Pancreas (tissue), 10 donors: ENCODE measurements at regions not wholly inside any gene's neighbourhood (a gene's known extent, or its start where the extent isn't known, plus 50 kb on each side); places are given as distances from the start of the nearest gene placed in this dataset.

Experiments
- ATAC-seq, 4 donors: fragments of 200-7000 bp; cut with Tn5 transposase; one replicate each; pipeline versions ENCODE4 v1.8.0 to v1.9.1; 2020; ENCODE audit warnings: mild to moderate bottlenecking in 4 of 4, moderate library complexity in 4 of 4
- DNase-seq, 6 donors: peaks; one replicate each; pipeline ENCODE4 v3.0.0-alpha.2; 2020
- FAIRE-seq: peaks from 2 replicates; lab custom pipeline; 2012; peaks lifted over from hg19 to GRCh38; lab: Jason Lieb, UNC
- H3K27ac ChIP-seq, 4 donors: fragments of 200-600 bp; sonication (generic); 1 replicate in 3 of 4; 2 replicates in 1 of 4; pipeline versions ENCODE4 v1.5.0 to v1.8.0; 2020
- H3K27me3 ChIP-seq, 4 donors: fragments of 200-600 bp; one replicate each; pipeline ENCODE4 v1.8.0; 2021
- H3K36me3 ChIP-seq, 3 donors: fragments of 200-600 bp; sonication (generic) in 1 of 3; one replicate each; pipeline versions ENCODE4 v1.5.0 to v1.8.0; 2020 to 2021
- H3K4me1 ChIP-seq, 3 donors: fragments of 200-600 bp; one replicate each; pipeline ENCODE4 v1.8.0; 2021
- H3K4me3 ChIP-seq, 4 donors: fragments of 200-600 bp; sonication (generic) in 2 of 4; one replicate each; pipeline versions ENCODE4 v1.5.0 to v1.8.0; 2020 to 2021
- H3K9me3 ChIP-seq, 4 donors: fragments of 200-600 bp; one replicate each; pipeline ENCODE4 v1.8.0; 2021
- WGBS, 2 donors: extraction: QIAGEN DNeasy Blood & Tissue Kit; methylation state at CpG; one replicate each; pipeline ENCODE4 v1.1.7; 2013; 5-methylcytosine and 5-hydroxymethylcytosine counted together
- intact Hi-C, 3 donors: fragments of 100-400 bp; cut with DNase I; formaldehyde crosslinking; loops; one replicate each; pipeline versions ENCODE4 v1.11.1 to v1.14.2; 2022
- TF ChIP-seq, protein P1 (sequence below), 4 donors: fragments of 200-600 bp; sonication (generic) in 3 of 4; IDR thresholded peaks; one replicate each; pipeline versions ENCODE4 v1.5.0 to v1.8.0; 2021; ENCODE audit warnings: antibody characterized with exemption in 4 of 4
- donor health status: healthy with polysubstance abuse.
- donor health status: DM: no; HTN: no; CAD: no; lungs with moderate emphysema.
- donor health status: DM: no; HTN: no; CAD: no.
- donor health status: control.
- donor health status: control.
- donor health status: Bipolar disorder and iron deficiency.
- donor health status: DM: yes; HTN: yes; CAD: no.
- donor health status: DM: no; HTN: no; CAD: no.
- donor health status: DM: no; HTN: no; CAD: no.
- donor health status: DM: yes; HTN: yes; CAD: no.

DNA sequence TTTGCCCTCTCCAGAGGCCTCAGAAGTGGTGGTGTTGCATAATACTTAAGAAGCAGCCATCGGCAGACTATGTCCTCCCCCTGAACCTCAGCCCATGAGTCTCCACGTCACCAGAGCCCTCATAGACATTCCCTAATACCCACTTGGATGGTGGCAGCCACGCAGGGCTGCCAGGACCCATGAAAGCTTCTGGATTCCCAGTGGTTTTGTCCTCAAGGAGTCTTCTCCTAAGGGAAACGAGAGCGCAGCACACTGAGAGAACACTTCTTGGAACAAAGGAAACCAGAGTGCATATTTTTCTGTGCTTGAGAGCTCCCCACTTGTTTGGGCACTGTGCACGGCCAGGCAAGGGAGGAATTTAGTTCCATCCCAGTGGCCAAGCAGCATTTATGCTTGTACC is 204.1 kb upstream of the DMD start:
- WGBS, 2 donors: 48 to 55% methylated on average over 6 of the region's 6 CpGs
- Histone ChIP-seq H3K27ac (no peak overlapping the region), H3K4me1 (no peaks in the 10 kb centered on the region), H3K27me3 (no peaks in the 10 kb centered on the region), H3K9me3 (no peaks in the 10 kb centered on the region), H3K36me3 (no peaks in the 10 kb centered on the region), H3K4me3 (no peak overlapping the region)
- FAIRE-seq: no peak
- intact Hi-C loops: no loop called here
- TF ChIP-seq, protein P1, sequence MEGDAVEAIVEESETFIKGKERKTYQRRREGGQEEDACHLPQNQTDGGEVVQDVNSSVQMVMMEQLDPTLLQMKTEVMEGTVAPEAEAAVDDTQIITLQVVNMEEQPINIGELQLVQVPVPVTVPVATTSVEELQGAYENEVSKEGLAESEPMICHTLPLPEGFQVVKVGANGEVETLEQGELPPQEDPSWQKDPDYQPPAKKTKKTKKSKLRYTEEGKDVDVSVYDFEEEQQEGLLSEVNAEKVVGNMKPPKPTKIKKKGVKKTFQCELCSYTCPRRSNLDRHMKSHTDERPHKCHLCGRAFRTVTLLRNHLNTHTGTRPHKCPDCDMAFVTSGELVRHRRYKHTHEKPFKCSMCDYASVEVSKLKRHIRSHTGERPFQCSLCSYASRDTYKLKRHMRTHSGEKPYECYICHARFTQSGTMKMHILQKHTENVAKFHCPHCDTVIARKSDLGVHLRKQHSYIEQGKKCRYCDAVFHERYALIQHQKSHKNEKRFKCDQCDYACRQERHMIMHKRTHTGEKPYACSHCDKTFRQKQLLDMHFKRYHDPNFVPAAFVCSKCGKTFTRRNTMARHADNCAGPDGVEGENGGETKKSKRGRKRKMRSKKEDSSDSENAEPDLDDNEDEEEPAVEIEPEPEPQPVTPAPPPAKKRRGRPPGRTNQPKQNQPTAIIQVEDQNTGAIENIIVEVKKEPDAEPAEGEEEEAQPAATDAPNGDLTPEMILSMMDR (IDR thresholded peaks at IDR 0.05): no peak
- DNase-seq: no peak
- ATAC-seq: no peak

- peaks cover 0 to 8% (median 0%) of the 10 kb centered on the region in 4 donors for H3K27me3 ChIP-seq
- TF ChIP-seq, protein P1 (IDR thresholded peaks at IDR 0.05): no peak
- ATAC-seq: no peak
- H3K27ac ChIP-seq: no peak overlapping the region
- no peaks in the 10 kb centered on the region for H3K36me3 ChIP-seq
- 70 to 71% methylated on average over 2 of the region's 2 CpGs for WGBS, 2 donors
- no peaks in the 10 kb centered on the region for H3K4me1 ChIP-seq
- no peaks in the 10 kb centered on the region for H3K9me3 ChIP-seq
- no peak for DNase-seq
- no peak for FAIRE-seq
- intact Hi-C loops: no loop called here
- H3K4me3 ChIP-seq: no peak overlapping the region
These were observed 174.2 kb upstream of the DMD start for GRCh38 chrX:33385546-33385945.

- intact Hi-C loops: no loop called here
- Histone ChIP-seq H3K27me3 (peaks cover 0 to 21% (median 0%) of the 10 kb centered on the region in 4 donors), H3K4me3 (no peak overlapping the region), H3K4me1 (no peaks in the 10 kb centered on the region), H3K9me3 (no peaks in the 10 kb centered on the region), H3K36me3 (no peaks in the 10 kb centered on the region), H3K27ac (no peak overlapping the region)
- ATAC-seq: peak in 1 of 4 donors; percentile 15
- whole genome bisulfite sequencing, 2 donors: 17 to 30% methylated on average over 4 of the region's 4 CpGs
- no peak for DNase-seq
- TF ChIP-seq, protein P1 (IDR thresholded peaks at IDR 0.05): no peak
- FAIRE-seq: no peak
These were observed 168.5 kb upstream of the DMD start for GRCh38 chrX:33379839-33380238.

DNA sequence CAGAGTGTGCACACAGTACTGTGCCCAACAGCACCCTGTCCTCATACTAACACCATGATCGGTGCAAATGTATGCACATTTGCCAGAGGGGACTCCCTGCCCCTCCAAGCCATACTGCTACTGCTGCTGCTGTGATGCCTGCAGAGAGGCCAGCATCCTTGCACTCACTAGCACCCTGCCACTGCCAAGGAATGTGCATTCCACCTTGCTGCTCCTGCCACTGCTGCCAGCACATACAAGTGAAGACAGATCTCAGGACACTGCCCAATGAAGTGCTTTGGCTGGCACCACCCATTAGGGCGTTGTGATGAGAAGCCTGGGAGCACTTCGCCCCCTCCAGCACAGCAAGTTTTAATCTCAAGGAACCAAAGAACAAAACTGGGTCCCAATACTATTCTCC is 146.3 kb upstream of the DMD start:
- TF ChIP-seq, protein P1 (IDR thresholded peaks at IDR 0.05): no peak
- Histone ChIP-seq H3K4me3 (no peak overlapping the region), H3K27ac (no peak overlapping the region), H3K9me3 (no peaks in the 10 kb centered on the region), H3K4me1 (no peaks in the 10 kb centered on the region), H3K36me3 (no peaks in the 10 kb centered on the region), H3K27me3 (no peaks in the 10 kb centered on the region)
- WGBS, 2 donors: 56 to 57% methylated on average over 3 of the region's 3 CpGs
- DNase-seq (peak in 2 of 6 donors; percentile 11 to 20), ATAC-seq (no peak), FAIRE-seq (no peak)
- intact Hi-C loops: no loop called here

GRCh38 chrX:33339219-33339618 is 127.9 kb upstream of the DMD start:
- TF ChIP-seq, protein P1 (IDR thresholded peaks at IDR 0.05): no peak
- H3K9me3 ChIP-seq: no peaks in the 10 kb centered on the region
- no peak overlapping the region for H3K27ac ChIP-seq
- ATAC-seq (no peak), DNase-seq (no peak), FAIRE-seq (no peak)
- no peaks in the 10 kb centered on the region for H3K36me3 ChIP-seq
- H3K4me3 ChIP-seq: no peak overlapping the region
- peaks cover 0 to 29% (median 3%) of the 10 kb centered on the region in 4 donors for H3K27me3 ChIP-seq
- WGBS, 2 donors: 7 to 21% methylated on average over 9 of the region's 9 CpGs
- no peaks in the 10 kb centered on the region for H3K4me1 ChIP-seq
- intact Hi-C loops: loop anchor here in 1 of 3 donors (10.0 kb wide), 1 partner anchor 804 kb away; no protein-coding TSS in a partner anchor
